HG03520 (cell line): ENCODE measurements at regions not wholly inside any gene's neighbourhood (a gene's known extent, or its start where the extent isn't known, plus 50 kb on each side); places are given as distances from the start of the nearest gene placed in this dataset.

ENCODE experiments used
- ATAC-seq: cut with Tn5 transposase; IDR thresholded peaks from one replicate; pipeline ENCODE4 v1.9.1; 2021; ENCODE audit warnings: mild to moderate bottlenecking, moderate library complexity; ENCODE audit not compliant: unreplicated experiment

DNA sequence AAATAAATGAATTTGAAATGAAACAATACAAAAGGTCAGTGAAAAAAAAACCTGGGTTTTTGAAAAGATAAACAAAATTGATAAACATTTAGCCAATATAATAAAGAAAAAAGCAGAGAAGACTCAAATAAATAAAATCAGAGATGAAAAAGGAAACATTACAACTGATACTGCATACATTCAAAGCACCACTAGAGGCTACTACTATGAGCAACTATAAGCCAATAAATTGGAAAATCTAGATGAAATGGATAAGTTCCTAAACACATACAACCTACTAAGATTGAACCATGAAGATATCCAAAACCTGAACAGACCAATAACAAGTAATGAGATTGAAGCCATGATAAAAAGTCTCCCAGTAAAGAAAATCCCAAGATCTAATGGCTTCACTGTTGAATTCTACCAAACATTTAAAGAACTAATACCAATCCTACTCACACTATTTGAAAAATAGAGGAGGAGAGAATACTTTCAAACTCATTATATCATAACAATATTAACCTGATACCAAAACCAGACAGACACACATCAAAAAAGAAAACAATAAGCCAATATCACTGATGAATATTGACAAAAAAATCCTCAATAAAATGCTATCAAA lies 80.8 kb upstream of the CERS6 start:
- no peak for ATAC-seq

DNA sequence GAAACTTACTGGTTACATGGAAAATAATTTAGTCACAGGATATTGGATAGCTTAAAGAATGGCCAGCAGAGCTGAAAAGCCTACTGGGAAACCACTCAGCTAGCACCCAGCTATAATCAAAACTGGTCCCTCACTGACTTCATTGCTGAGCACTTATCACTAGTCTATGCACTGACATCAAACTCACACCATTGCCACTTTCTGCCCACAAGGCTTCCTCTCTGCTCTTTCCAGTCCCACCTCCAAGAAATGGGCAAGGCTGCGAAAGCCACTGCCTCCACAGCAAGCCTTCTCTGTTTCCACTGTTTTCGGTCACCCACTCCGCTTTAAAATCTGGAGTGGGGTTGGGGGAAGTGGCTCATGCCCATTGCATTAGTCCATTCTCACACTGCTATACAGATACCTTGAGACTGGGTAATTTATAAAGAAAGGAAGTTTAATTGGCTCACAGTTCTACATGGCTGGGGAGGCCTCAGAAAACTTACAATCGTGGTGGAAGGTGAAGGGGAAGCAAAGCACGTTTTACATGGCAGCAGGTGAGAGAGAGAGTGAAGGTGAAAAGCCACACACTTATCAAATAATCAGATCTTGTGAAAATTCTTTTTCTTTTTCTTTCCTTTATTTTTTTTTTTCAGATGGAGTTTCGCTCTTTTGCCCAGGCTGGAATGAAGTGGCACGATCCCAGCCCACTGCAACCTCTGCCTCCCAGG lies 77.0 kb upstream of the CERS6 start:
- ATAC-seq = no peak

DNA sequence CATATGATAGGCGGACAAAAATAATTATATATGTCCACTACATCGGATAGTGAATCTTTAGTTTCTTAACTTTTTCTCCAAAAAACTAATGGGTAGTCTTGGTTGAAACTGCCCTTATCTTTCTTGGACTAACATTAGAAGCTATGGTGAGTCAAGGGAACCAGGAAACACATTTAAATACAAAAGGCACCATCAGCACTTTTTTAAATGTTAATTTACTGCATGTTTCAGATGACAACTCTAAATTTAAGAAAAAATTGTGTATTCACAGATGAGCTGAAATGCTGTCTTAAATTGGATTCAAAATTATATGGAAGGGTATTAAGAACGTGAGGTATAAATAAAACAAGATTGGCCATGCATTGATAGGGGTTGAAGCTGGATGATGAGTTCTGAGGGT lies 75.6 kb upstream of the CERS6 start:
- ATAC-seq = no peak

DNA sequence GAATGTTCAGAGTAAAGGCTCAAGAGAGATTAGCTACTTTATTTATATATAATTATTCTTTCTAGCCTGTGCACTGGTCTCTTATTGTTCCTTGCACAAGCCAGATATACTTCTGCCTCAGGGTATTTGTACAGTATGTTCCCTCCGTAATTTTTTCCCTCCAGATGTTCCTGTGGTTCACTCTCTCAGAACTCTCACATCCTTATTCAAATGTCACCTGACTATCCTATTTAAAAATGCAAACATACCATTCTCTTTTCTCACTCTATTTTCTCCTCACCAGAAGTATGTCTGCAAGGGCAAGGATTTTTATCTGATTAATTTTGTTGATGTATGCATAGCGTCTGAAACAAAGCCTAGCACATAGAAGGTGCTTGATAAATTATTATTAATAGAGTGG lies 64.0 kb upstream of the CERS6 start:
- ATAC-seq = no peak

DNA sequence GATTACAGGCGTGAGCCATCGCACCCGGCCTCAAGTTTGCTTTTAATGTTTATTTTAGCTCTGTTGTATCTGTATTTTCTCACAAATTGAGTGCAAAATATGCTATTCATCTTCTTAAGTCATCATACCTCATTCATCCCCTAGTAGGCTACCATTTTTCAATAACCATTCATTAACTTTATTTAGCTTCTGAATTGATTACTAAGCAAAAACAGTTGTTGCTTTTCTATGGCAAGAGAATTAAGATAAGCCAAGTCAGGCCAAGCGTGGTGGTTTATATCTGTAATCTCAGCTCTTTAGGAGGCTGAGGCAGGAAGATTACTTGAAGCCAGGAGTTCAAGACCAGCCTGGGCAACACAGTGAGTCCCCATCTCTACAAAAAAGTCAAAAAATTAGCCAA lies 63.3 kb upstream of the CERS6 start:
- no peak for ATAC-seq

DNA sequence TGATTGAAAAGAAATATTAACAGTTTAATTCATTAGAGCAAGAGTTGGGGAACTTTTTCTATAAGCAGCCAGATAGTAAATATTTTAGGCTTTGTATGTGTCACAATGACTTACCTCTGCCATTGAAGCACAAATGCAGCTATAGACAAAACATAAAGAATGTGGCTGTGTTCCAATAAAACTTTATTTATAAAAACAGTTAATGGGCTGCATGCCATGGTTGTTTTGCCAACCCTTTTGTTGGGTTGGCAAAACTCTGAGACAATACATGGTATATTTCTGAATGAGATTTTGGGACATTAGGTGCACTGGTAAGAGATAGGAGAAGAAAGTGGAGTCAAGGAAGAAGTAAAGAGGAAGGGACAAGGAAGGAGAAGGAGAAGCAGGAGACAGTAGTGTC lies 61.8 kb upstream of the CERS6 start:
- no peak for ATAC-seq

DNA sequence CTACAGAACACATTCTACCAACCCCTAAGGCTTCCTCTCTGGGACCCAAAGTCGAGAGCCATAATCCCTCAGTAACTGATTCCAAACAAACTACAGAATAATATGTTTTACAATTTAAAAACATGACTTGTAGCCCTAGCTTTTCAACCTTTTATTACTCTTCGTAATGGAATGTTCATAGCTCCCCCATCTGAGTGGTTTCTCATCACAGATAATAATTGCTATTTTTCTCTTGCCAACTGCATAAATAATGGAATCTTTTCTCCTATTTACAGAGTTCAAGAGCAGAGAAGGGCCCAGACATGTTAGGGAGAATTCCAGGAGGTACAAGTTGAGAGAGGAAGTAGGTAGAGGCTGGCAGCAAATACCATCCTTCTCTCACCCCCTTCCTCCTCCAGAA lies 59.9 kb upstream of the CERS6 start:
- ATAC-seq = no peak

DNA sequence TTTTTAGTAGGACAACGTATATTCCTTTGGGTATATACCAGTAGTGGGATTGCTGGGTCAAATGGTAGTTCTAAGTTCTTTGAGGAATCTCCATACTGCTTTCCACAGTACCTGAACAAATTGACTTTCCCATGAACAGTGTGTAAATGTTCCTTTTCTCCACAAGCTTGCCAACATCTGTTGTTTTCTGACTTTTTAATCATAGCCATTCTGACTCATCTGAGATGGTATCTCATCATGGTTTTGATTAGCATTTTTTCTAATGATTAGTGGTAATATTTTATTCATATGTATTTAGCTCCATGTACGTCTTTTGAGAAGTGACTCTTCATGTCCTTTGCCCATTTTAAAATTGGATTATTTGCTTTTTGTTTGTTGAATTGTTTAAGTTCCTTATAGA lies 58.4 kb upstream of the CERS6 start:
- no peak for ATAC-seq

DNA sequence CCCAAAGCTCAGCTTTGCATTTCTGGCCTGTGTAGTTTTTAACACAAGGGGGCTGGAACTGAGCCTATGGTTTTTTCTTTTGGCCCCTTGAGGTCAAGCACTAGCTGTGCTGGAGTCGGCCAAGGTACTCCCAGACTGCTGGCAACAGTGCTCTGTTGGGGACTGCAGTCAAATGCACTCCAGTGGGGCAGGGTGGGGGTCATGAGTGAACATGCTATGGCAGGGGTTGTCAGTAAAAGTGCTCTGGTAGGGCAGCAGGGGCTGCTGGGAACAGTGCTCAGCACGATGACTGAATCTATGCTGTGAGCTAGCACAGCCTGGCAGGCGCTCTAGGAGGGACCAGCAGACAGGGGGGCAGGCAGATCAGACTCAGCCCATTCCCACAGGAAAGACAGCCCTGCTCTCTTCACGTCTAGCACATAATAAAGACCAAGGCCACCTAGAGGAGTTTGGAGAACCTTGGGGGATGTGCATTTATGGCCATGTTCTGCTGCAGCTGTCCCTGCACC lies 55.0 kb upstream of the CERS6 start:
- ATAC-seq = no peak

DNA sequence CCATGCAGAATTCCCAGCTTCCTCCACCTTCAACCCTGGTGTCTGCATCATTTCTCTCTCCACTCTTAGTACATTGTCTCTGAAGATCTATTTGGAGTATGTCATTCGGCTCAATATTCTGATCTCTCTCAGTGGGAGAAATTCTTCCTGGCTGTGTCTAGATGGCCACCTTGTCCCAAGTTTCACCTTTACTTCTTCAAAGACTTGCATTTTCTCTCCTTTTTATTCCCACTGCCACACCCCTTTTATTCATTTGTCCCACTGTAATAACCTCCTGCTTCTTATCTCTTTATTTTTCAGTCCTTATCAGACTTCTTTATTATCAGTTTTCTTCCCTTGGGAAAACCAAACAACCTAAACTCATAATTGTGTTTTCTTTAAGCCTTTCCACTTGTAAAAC lies 54.3 kb upstream of the CERS6 start:
- no peak for ATAC-seq

DNA sequence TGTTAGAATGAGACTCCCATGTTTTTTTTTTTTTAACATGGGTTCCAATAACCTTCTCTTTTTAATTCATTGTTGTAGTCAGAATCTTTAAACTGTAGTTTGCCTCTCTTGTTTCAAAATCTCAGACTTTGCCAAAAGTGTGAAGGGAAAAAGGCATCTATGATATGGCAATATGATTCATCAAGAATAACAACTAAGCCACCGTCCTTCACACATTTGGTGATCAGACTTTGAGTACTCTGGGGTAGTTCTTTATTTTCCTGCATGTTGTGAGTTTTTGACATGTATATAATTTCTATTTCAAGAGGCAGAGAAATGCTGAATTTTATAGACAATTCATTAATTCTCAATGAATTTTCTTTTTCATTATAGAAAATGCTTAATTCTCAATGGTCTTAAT lies 53.5 kb upstream of the CERS6 start:
- ATAC-seq = no peak

DNA sequence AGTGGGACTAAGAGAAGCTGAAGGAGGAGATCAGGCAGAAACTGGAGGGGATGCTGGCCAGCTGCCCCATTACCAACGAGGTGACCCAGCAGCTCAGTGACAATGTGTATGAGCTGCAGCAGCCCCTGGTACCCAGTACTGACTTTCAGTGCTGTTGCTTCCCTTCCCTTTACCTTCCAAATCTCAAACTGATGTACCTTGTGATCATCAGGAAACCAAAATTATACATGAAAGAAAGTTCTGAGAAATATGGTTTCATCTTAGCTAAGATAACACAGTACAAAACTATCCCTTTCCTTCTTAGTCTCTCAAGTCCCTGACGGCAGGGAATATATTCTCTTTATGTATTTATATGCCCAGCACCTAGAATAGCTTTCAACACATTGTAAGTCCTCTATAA lies 52.3 kb upstream of the CERS6 start:
- no peak for ATAC-seq

DNA sequence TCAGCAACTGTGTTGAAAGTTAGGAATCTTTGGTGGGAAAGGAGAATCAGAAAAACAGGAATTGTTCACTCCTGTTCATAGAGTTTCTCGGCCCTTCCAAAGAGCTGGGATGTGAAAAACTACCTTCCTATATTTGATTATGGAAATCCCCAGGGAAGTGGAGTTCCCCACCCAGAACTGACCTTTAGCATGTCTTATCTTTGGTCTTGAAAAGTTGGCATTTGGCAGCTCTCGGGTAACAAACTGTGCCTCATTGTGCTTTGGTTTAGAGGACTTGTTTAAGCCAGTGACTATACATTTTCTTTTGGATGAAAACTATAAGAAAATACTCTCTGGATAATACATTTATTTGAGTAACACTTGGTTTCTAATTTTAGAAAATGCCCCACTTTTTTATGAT lies 51.3 kb upstream of the CERS6 start:
- no peak for ATAC-seq
